ENCODE measurements at regions not wholly inside any gene's neighbourhood (a gene's known extent, or its start where the extent isn't known, plus 50 kb on each side); places are given as distances from the start of the nearest gene placed in this dataset.
"Not testable (repeated sequence)": the region's sequence is repeated elsewhere in the genome, so short reads cannot be mapped to it uniquely, and the experiment has no call there.

- not testable (repeated sequence) for H3K9me3 ChIP-seq (ENCODE audit: insufficient read depth, low read depth, low read length); H2BK12ac ChIP-seq (ENCODE audit: low read length); H3K79me2 ChIP-seq (ENCODE audit: control insufficient read depth, insufficient read depth, low read length, poor library complexity); H3K4me2 ChIP-seq (ENCODE audit: low read length); H3K27me3 ChIP-seq (ENCODE audit: insufficient read depth, low read length); H4K91ac ChIP-seq (ENCODE audit: low read depth, low read length); H3K4me3 ChIP-seq (ENCODE audit: low read depth, low read length); H3K23ac ChIP-seq (ENCODE audit: low read length); H3K14ac ChIP-seq (ENCODE audit: low read length); H4K12ac ChIP-seq (ENCODE audit: low read depth, low read length); H3K27ac ChIP-seq (ENCODE audit: low read depth, low read length); H2AK5ac ChIP-seq (ENCODE audit: low read length); H3K36me3 ChIP-seq (ENCODE audit: control insufficient read depth in 1 of 2, insufficient read depth in 2 of 2, low read length in 2 of 2); DNase-seq; H3K4ac ChIP-seq (ENCODE audit: low read depth, low read length); H3K18ac ChIP-seq (ENCODE audit: low read length); H2BK120ac ChIP-seq (ENCODE audit: insufficient read depth, low read length, poor library complexity); H3K9ac ChIP-seq (ENCODE audit: low read length); H4K8ac ChIP-seq (ENCODE audit: low read depth, low read length); H2AFZ ChIP-seq (ENCODE audit: insufficient read depth, low read length, poor library complexity); H3K79me1 ChIP-seq (ENCODE audit: low read length); H2BK5ac ChIP-seq (ENCODE audit: low read depth, low read length, poor library complexity)
- H3K4me1 ChIP-seq (ENCODE audit: control insufficient read depth in 1 of 2, insufficient read depth in 2 of 2, low read length in 2 of 2): peaks cover 0 to 13% of the 10 kb centered on the region in 2 experiments
- no CpG with 5 or more reads among the region's 5 CpGs for WGBS (ENCODE audit: extremely low coverage, insufficient coverage, insufficient read length)
These were observed 119.9 kb upstream of the SLC44A1 start for GRCh38 chr9:105124598-105124997.

- Histone ChIP-seq H3K4ac (ENCODE audit: low read depth, low read length) (no peak overlapping the region), H2AK5ac (ENCODE audit: low read length) (no peak overlapping the region), H3K27me3 (ENCODE audit: insufficient read depth, low read length) (no peaks in the 10 kb centered on the region), H2BK5ac (ENCODE audit: low read depth, low read length, poor library complexity) (no peak overlapping the region), H3K4me2 (ENCODE audit: low read length) (no peak overlapping the region), H4K12ac (ENCODE audit: low read depth, low read length) (no peak overlapping the region), H2BK120ac (ENCODE audit: insufficient read depth, low read length, poor library complexity) (no peak overlapping the region), H4K91ac (ENCODE audit: low read depth, low read length) (no peak overlapping the region), H2AFZ (ENCODE audit: insufficient read depth, low read length, poor library complexity) (no peak overlapping the region), H3K4me1 (ENCODE audit: control insufficient read depth in 1 of 2, insufficient read depth in 2 of 2, low read length in 2 of 2) (peaks cover 0 to 13% of the 10 kb centered on the region in 2 experiments), H3K9me3 (ENCODE audit: insufficient read depth, low read depth, low read length) (no peaks in the 10 kb centered on the region), H4K8ac (ENCODE audit: low read depth, low read length) (no peak overlapping the region), H3K79me1 (ENCODE audit: low read length) (peaks cover 5% of the 10 kb centered on the region), H3K18ac (ENCODE audit: low read length) (no peak overlapping the region), H3K9ac (ENCODE audit: low read length) (no peak overlapping the region), H3K23ac (ENCODE audit: low read length) (no peak overlapping the region), H3K36me3 (ENCODE audit: control insufficient read depth in 1 of 2, insufficient read depth in 2 of 2, low read length in 2 of 2) (no peaks in the 10 kb centered on the region), H3K27ac (ENCODE audit: low read depth, low read length) (no peak overlapping the region), H3K79me2 (ENCODE audit: control insufficient read depth, insufficient read depth, low read length, poor library complexity) (no peaks in the 10 kb centered on the region), H3K14ac (ENCODE audit: low read length) (no peak overlapping the region), H3K4me3 (ENCODE audit: low read depth, low read length) (no peak overlapping the region), H2BK12ac (ENCODE audit: low read length) (no peak overlapping the region)
- no CpG with 5 or more reads among the region's 1 CpG for WGBS (ENCODE audit: extremely low coverage, insufficient coverage, insufficient read length)
- no peak for DNase-seq
These were observed 118.2 kb upstream of the SLC44A1 start for GRCh38 chr9:105126226-105126625.

- Histone ChIP-seq H2BK120ac (ENCODE audit: insufficient read depth, low read length, poor library complexity) (no peak overlapping the region), H3K36me3 (ENCODE audit: control insufficient read depth in 1 of 2, insufficient read depth in 2 of 2, low read length in 2 of 2) (no peaks in the 10 kb centered on the region), H3K4me3 (ENCODE audit: low read depth, low read length) (no peak overlapping the region), H3K14ac (ENCODE audit: low read length) (no peak overlapping the region), H2BK5ac (ENCODE audit: low read depth, low read length, poor library complexity) (no peak overlapping the region), H3K18ac (ENCODE audit: low read length) (no peak overlapping the region), H3K79me2 (ENCODE audit: control insufficient read depth, insufficient read depth, low read length, poor library complexity) (no peaks in the 10 kb centered on the region), H4K91ac (ENCODE audit: low read depth, low read length) (no peak overlapping the region), H4K8ac (ENCODE audit: low read depth, low read length) (no peak overlapping the region), H3K9ac (ENCODE audit: low read length) (no peak overlapping the region), H2BK12ac (ENCODE audit: low read length) (no peak overlapping the region), H2AFZ (ENCODE audit: insufficient read depth, low read length, poor library complexity) (no peak overlapping the region), H3K79me1 (ENCODE audit: low read length) (peaks cover 5% of the 10 kb centered on the region), H3K4ac (ENCODE audit: low read depth, low read length) (no peak overlapping the region), H3K4me1 (ENCODE audit: control insufficient read depth in 1 of 2, insufficient read depth in 2 of 2, low read length in 2 of 2) (peaks cover 0 to 16% of the 10 kb centered on the region in 2 experiments), H3K9me3 (ENCODE audit: insufficient read depth, low read depth, low read length) (no peaks in the 10 kb centered on the region), H3K23ac (ENCODE audit: low read length) (no peak overlapping the region), H2AK5ac (ENCODE audit: low read length) (no peak overlapping the region), H3K27ac (ENCODE audit: low read depth, low read length) (no peak overlapping the region), H3K27me3 (ENCODE audit: insufficient read depth, low read length) (no peaks in the 10 kb centered on the region), H3K4me2 (ENCODE audit: low read length) (no peak overlapping the region), H4K12ac (ENCODE audit: low read depth, low read length) (no peak overlapping the region)
- DNase-seq: peak; percentile 65 to 68
- WGBS (ENCODE audit: extremely low coverage, insufficient coverage, insufficient read length): no CpG with 5 or more reads among the region's 3 CpGs
These were observed 116.6 kb upstream of the SLC44A1 start for GRCh38 chr9:105127863-105128220.

- no peak for DNase-seq
- H3K79me1 ChIP-seq (ENCODE audit: low read length): peaks cover 5% of the 10 kb centered on the region
- H4K91ac ChIP-seq (ENCODE audit: low read depth, low read length): no peak overlapping the region
- H2BK12ac ChIP-seq (ENCODE audit: low read length): no peak overlapping the region
- no peak overlapping the region for H4K12ac ChIP-seq (ENCODE audit: low read depth, low read length)
- H3K9ac ChIP-seq (ENCODE audit: low read length): no peak overlapping the region
- no peak overlapping the region for H3K4me2 ChIP-seq (ENCODE audit: low read length)
- H2AK5ac ChIP-seq (ENCODE audit: low read length): no peak overlapping the region
- no peak overlapping the region for H2BK120ac ChIP-seq (ENCODE audit: insufficient read depth, low read length, poor library complexity)
- H3K23ac ChIP-seq (ENCODE audit: low read length): no peak overlapping the region
- no peak overlapping the region for H3K18ac ChIP-seq (ENCODE audit: low read length)
- H3K9me3 ChIP-seq (ENCODE audit: insufficient read depth, low read depth, low read length): no peaks in the 10 kb centered on the region
- no peak overlapping the region for H2AFZ ChIP-seq (ENCODE audit: insufficient read depth, low read length, poor library complexity)
- no peak overlapping the region for H3K4ac ChIP-seq (ENCODE audit: low read depth, low read length)
- no peaks in the 10 kb centered on the region for H3K27me3 ChIP-seq (ENCODE audit: insufficient read depth, low read length)
- no CpG with 5 or more reads among the region's 5 CpGs for WGBS (ENCODE audit: extremely low coverage, insufficient coverage, insufficient read length)
- no peak overlapping the region for H4K8ac ChIP-seq (ENCODE audit: low read depth, low read length)
- no peaks in the 10 kb centered on the region for H3K79me2 ChIP-seq (ENCODE audit: control insufficient read depth, insufficient read depth, low read length, poor library complexity)
- no peaks in the 10 kb centered on the region for H3K36me3 ChIP-seq (ENCODE audit: control insufficient read depth in 1 of 2, insufficient read depth in 2 of 2, low read length in 2 of 2)
- H3K4me3 ChIP-seq (ENCODE audit: low read depth, low read length): no peak overlapping the region
- no peak overlapping the region for H3K27ac ChIP-seq (ENCODE audit: low read depth, low read length)
- no peak overlapping the region for H2BK5ac ChIP-seq (ENCODE audit: low read depth, low read length, poor library complexity)
- H3K4me1 ChIP-seq (ENCODE audit: control insufficient read depth in 1 of 2, insufficient read depth in 2 of 2, low read length in 2 of 2): peaks cover 0 to 18% of the 10 kb centered on the region in 2 experiments
- H3K14ac ChIP-seq (ENCODE audit: low read length): no peak overlapping the region
These were observed 115.4 kb upstream of the SLC44A1 start for GRCh38 chr9:105128908-105129600.
